ENCODE measurements at regions not wholly inside any gene's neighbourhood (a gene's known extent, or its start where the extent isn't known, plus 50 kb on each side); places are given as distances from the start of the nearest gene placed in this dataset.

- TF ChIP-seq RFX5 (IDR thresholded peaks at IDR 0.05; ENCODE audit: low read depth, low read length) (no peak), POLR2A (IDR thresholded peaks at IDR 0.05; ENCODE audit: low read depth, low read length) (no peak), NFE2L2 (IDR thresholded peaks at IDR 0.05; ENCODE audit: low read depth, low read length) (no peak), MAZ (IDR thresholded peaks at IDR 0.05; ENCODE audit: borderline replicate concordance, low read depth, low read length) (no peak), MXI1 (IDR thresholded peaks at IDR 0.05; ENCODE audit: borderline replicate concordance, low read depth, low read length) (no peak), CTCF (conservative IDR thresholded peaks at IDR 0.05; ENCODE audit: low read depth, low read length) (no peak), MAFK (IDR thresholded peaks at IDR 0.05; ENCODE audit: low read depth, low read length) (no peak), RAD21 (IDR thresholded peaks at IDR 0.05; ENCODE audit: low read length) (no peak), SMC3 (IDR thresholded peaks at IDR 0.05; ENCODE audit: low read depth, low read length) (no peak), USF2 (IDR thresholded peaks at IDR 0.05; ENCODE audit: low read depth, low read length) (no peak), ELK1 (IDR thresholded peaks at IDR 0.05; ENCODE audit: borderline replicate concordance, low read depth, low read length) (no peak), CHD1 (IDR thresholded peaks at IDR 0.05; ENCODE audit: low read depth, low read length) (no peak), RCOR1 (IDR thresholded peaks at IDR 0.05; ENCODE audit: insufficient replicate concordance, low read length) (no peak), CEBPB (IDR thresholded peaks at IDR 0.05; ENCODE audit: low read depth, low read length) (no peak), FOS (IDR thresholded peaks at IDR 0.05; ENCODE audit: low read depth, low read length) (no peak), BHLHE40 (IDR thresholded peaks at IDR 0.05; ENCODE audit: low read depth, low read length) (no peak)
- H3K18ac ChIP-seq (ENCODE audit: low read depth, low read length): no peak overlapping the region
- no peak overlapping the region for H4K8ac ChIP-seq (ENCODE audit: low read depth in 2 of 2, low read length in 2 of 2)
- DNase-seq (no peak), ATAC-seq (ENCODE audit: low read depth) (no peak)
- no peak overlapping the region for H2AK5ac ChIP-seq (ENCODE audit: low read depth, low read length)
- no peak overlapping the region for H3K4ac ChIP-seq (ENCODE audit: low read depth, low read length)
- no peak overlapping the region for H2AK9ac ChIP-seq (replicated peaks; ENCODE audit: low read depth, low read length, poor library complexity)
- no CpG with 5 or more reads among the region's 4 CpGs for WGBS, 2 experiments (ENCODE audit: extremely low coverage in 2 of 2, insufficient read length in 1 of 2)
- in situ Hi-C loops (cut with MboI; ENCODE audit: low sequenced_read_pairs): no loop called here
- CTCF ChIA-PET: no interaction called here
- dilution Hi-C loops (cut with HindIII; ENCODE audit: low sequenced_read_pairs, unreplicated experiment): no loop called here
- H3K56ac ChIP-seq (ENCODE audit: extremely low read depth, insufficient read depth, low read length): no peak overlapping the region
- no peak overlapping the region for H3K14ac ChIP-seq (replicated peaks; ENCODE audit: low read depth, low read length)
- H3K9ac ChIP-seq (ENCODE audit: low read depth, low read length): no peak overlapping the region
- no peaks in the 10 kb centered on the region for H3K36me3 ChIP-seq (ENCODE audit: control insufficient read depth, insufficient read depth, low read length)
- no peak overlapping the region for H3K23ac ChIP-seq (ENCODE audit: low read depth, low read length)
- H4K20me1 ChIP-seq (ENCODE audit: insufficient read depth, low read length): no peaks in the 10 kb centered on the region
- H3K9me1 ChIP-seq (ENCODE audit: insufficient read depth, low read length): no peaks in the 10 kb centered on the region
- H3K27me3 ChIP-seq (ENCODE audit: control insufficient read depth, insufficient read depth, low read length): no peaks in the 10 kb centered on the region; the same call in 1 of the 2 replicates
- no peak overlapping the region for H3K4me3 ChIP-seq (ENCODE audit: insufficient read depth, low read depth, low read length)
- no peak overlapping the region for H3K27ac ChIP-seq (ENCODE audit: insufficient read depth, low read length)
- no peak overlapping the region for H2BK5ac ChIP-seq (ENCODE audit: low read depth, low read length, poor library complexity, severe bottlenecking)
- H2AFZ ChIP-seq (replicated peaks; ENCODE audit: low read length, poor library complexity): no peak overlapping the region
- no peak overlapping the region for H2BK15ac ChIP-seq (ENCODE audit: low read depth, low read length)
- no peak overlapping the region for H3K4me2 ChIP-seq (ENCODE audit: low read depth, low read length)
- H2BK20ac ChIP-seq (ENCODE audit: low read depth, low read length): no peak overlapping the region
- no peak overlapping the region for H4K5ac ChIP-seq (ENCODE audit: low read depth, low read length)
- no peak overlapping the region for H2BK120ac ChIP-seq (ENCODE audit: low read depth, low read length)
- no TSS peak for BruUV-seq (replicated peaks)
- no peaks in the 10 kb centered on the region for H3K9me3 ChIP-seq (ENCODE audit: control insufficient read depth, insufficient read depth, low read length)
- POLR2A ChIA-PET (ENCODE audit: unreplicated experiment): no interaction called here
- intact Hi-C loops (cut with micrococcal nuclease): no loop called here
- no peak overlapping the region for H4K91ac ChIP-seq (ENCODE audit: insufficient read depth, low read depth, low read length)
- H3K4me1 ChIP-seq (ENCODE audit: control insufficient read depth, insufficient read depth, low read length): no peaks in the 10 kb centered on the region
- H3K79me1 ChIP-seq (ENCODE audit: low read depth in 1 of 2, low read length in 2 of 2): no peaks in the 10 kb centered on the region
These were observed 237.2 kb downstream of the SPATA18 start for GRCh38 chr4:52288212-52288855.
